ENCODE measurements at regions not wholly inside any gene's neighbourhood (a gene's known extent, or its start where the extent isn't known, plus 50 kb on each side); places are given as distances from the start of the nearest gene placed in this dataset.

DNA sequence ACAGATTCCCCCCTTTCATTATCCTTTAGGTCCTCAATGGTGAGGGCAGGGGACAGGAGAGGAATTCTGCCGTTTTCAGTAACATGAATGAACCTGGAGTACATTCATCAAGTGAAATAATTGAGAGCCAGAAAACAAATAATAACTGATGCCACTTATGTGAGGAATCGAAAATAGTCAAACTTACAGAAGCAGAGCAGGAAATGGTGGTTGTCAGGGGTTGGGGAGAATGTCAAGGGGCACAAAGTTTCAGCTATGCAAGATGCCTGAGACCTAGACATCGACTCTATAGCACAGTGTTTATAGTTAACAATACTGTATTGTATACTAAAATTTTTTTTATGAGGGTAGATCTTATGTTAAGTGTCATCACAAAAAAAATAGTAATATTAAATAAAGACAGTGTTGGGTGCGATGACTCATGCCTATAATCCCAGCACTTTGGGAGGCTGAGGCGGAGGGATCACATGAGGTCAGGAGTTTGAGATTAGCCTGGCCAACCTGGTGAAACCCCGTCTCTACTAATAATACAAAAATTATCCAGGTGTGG is 1219.8 kb downstream of the GATA3 start:
- in situ Hi-C loops (cut with MboI) (no loop called here), intact Hi-C loops (cut with micrococcal nuclease; ENCODE audit: unreplicated experiment) (no loop called here)
- Histone ChIP-seq H3K4me2 (ENCODE audit: control insufficient read depth, insufficient read depth) (no peak overlapping the region), H3K4me1 (ENCODE audit: control insufficient read depth, insufficient read depth, low read length) (no peaks in the 10 kb centered on the region), H3K4me3 (no peak overlapping the region), H3K27me3 (replicated peaks in 1 of 2; ENCODE audit: control insufficient read depth in 2 of 2, insufficient read depth in 2 of 2, low read length in 1 of 2) (no peaks in the 10 kb centered on the region), H3K9me3 (replicated peaks; ENCODE audit: control insufficient read depth, insufficient read depth, low read length) (no peaks in the 10 kb centered on the region), H2AFZ (ENCODE audit: control insufficient read depth, low read depth, low read length) (no peak overlapping the region), H4K20me1 (ENCODE audit: control insufficient read depth, insufficient read depth) (no peaks in the 10 kb centered on the region), H3K27ac (ENCODE audit: control insufficient read depth, insufficient read depth) (no peak overlapping the region), H3K9ac (ENCODE audit: control insufficient read depth, insufficient read depth, low read length) (no peak overlapping the region), H3K36me3 (ENCODE audit: control insufficient read depth in 2 of 2, insufficient read depth in 2 of 2, low read length in 1 of 2) (no peaks in the 10 kb centered on the region), H3K79me2 (ENCODE audit: control insufficient read depth, insufficient read depth, low read length) (no peaks in the 10 kb centered on the region)
- ChIA-PET CTCF (no interaction called here), POLR2A (no interaction called here), RAD21 (ENCODE audit: unreplicated experiment) (no interaction called here), SMC1A (ENCODE audit: uncharacterized antibody, unreplicated experiment) (interaction anchor here (0.6 kb wide), 1 partner anchor 875 kb away, joined by 3 read pairs; no protein-coding TSS in a partner anchor)
- no TSS peak for BruUV-seq (replicated peaks)
- no peak for DNase-seq (ENCODE audit: low read depth, low spot score)
- no peak for FAIRE-seq
- TF ChIP-seq, protein P1, sequence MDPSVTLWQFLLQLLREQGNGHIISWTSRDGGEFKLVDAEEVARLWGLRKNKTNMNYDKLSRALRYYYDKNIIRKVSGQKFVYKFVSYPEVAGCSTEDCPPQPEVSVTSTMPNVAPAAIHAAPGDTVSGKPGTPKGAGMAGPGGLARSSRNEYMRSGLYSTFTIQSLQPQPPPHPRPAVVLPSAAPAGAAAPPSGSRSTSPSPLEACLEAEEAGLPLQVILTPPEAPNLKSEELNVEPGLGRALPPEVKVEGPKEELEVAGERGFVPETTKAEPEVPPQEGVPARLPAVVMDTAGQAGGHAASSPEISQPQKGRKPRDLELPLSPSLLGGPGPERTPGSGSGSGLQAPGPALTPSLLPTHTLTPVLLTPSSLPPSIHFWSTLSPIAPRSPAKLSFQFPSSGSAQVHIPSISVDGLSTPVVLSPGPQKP (IDR thresholded peaks at IDR 0.05; ENCODE audit: low read depth, low read length), result no peak
- TF ChIP-seq ZSCAN29 (IDR thresholded peaks at IDR 0.05), result no peak
- no peak for TF ChIP-seq SPI1 (IDR thresholded peaks at IDR 0.05; ENCODE audit: borderline replicate concordance, insufficient read depth, low read depth, low read length)
- TF ChIP-seq IKZF1 (conservative IDR thresholded peaks at IDR 0.05), result no peak
- TF ChIP-seq EED (IDR thresholded peaks at IDR 0.05; ENCODE audit: low read depth), result no peak
- TF ChIP-seq, protein P2, sequence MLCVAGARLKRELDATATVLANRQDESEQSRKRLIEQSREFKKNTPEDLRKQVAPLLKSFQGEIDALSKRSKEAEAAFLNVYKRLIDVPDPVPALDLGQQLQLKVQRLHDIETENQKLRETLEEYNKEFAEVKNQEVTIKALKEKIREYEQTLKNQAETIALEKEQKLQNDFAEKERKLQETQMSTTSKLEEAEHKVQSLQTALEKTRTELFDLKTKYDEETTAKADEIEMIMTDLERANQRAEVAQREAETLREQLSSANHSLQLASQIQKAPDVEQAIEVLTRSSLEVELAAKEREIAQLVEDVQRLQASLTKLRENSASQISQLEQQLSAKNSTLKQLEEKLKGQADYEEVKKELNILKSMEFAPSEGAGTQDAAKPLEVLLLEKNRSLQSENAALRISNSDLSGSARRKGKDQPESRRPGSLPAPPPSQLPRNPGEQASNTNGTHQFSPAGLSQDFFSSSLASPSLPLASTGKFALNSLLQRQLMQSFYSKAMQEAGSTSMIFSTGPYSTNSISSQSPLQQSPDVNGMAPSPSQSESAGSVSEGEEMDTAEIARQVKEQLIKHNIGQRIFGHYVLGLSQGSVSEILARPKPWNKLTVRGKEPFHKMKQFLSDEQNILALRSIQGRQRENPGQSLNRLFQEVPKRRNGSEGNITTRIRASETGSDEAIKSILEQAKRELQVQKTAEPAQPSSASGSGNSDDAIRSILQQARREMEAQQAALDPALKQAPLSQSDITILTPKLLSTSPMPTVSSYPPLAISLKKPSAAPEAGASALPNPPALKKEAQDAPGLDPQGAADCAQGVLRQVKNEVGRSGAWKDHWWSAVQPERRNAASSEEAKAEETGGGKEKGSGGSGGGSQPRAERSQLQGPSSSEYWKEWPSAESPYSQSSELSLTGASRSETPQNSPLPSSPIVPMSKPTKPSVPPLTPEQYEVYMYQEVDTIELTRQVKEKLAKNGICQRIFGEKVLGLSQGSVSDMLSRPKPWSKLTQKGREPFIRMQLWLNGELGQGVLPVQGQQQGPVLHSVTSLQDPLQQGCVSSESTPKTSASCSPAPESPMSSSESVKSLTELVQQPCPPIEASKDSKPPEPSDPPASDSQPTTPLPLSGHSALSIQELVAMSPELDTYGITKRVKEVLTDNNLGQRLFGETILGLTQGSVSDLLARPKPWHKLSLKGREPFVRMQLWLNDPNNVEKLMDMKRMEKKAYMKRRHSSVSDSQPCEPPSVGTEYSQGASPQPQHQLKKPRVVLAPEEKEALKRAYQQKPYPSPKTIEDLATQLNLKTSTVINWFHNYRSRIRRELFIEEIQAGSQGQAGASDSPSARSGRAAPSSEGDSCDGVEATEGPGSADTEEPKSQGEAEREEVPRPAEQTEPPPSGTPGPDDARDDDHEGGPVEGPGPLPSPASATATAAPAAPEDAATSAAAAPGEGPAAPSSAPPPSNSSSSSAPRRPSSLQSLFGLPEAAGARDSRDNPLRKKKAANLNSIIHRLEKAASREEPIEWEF (IDR thresholded peaks at IDR 0.05; ENCODE audit: insufficient replicate concordance, low read depth, low read length), result no peak
- no peak for TF ChIP-seq RAD21 (IDR thresholded peaks at IDR 0.05; ENCODE audit: insufficient read depth, low read depth, low read length)
- TF ChIP-seq, protein P3, sequence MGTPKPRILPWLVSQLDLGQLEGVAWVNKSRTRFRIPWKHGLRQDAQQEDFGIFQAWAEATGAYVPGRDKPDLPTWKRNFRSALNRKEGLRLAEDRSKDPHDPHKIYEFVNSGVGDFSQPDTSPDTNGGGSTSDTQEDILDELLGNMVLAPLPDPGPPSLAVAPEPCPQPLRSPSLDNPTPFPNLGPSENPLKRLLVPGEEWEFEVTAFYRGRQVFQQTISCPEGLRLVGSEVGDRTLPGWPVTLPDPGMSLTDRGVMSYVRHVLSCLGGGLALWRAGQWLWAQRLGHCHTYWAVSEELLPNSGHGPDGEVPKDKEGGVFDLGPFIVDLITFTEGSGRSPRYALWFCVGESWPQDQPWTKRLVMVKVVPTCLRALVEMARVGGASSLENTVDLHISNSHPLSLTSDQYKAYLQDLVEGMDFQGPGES (IDR thresholded peaks at IDR 0.05), result no peak
- TF ChIP-seq, protein P4, sequence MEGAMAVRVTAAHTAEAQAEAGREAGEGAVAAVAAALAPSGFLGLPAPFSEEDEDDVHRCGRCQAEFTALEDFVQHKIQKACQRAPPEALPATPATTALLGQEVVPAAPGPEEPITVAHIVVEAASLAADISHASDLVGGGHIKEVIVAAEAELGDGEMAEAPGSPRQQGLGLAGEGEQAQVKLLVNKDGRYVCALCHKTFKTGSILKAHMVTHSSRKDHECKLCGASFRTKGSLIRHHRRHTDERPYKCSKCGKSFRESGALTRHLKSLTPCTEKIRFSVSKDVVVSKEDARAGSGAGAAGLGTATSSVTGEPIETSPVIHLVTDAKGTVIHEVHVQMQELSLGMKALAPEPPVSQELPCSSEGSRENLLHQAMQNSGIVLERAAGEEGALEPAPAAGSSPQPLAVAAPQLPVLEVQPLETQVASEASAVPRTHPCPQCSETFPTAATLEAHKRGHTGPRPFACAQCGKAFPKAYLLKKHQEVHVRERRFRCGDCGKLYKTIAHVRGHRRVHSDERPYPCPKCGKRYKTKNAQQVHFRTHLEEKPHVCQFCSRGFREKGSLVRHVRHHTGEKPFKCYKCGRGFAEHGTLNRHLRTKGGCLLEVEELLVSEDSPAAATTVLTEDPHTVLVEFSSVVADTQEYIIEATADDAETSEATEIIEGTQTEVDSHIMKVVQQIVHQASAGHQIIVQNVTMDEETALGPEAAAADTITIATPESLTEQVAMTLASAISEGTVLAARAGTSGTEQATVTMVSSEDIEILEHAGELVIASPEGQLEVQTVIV (IDR thresholded peaks at IDR 0.05; ENCODE audit: borderline replicate concordance, partially characterized antibody), result no peak
- ATAC-seq, result no peak
- 25% methylated on average over 6 of the region's 6 CpGs for WGBS (ENCODE audit: insufficient coverage, insufficient replicate concordance, low lambda C conversion rate, missing lambda C conversion rate)
